ENCODE measurements at regions not wholly inside any gene's neighbourhood (a gene's known extent, or its start where the extent isn't known, plus 50 kb on each side); places are given as distances from the start of the nearest gene placed in this dataset.
"Not testable (repeated sequence)": the region's sequence is repeated elsewhere in the genome, so short reads cannot be mapped to it uniquely, and the experiment has no call there.

- 89% methylated on average over 5 of the region's 5 CpGs for WGBS (ENCODE audit: low lambda C conversion rate, missing lambda C conversion rate)
- H3K9me3 ChIP-seq (ENCODE audit: low read depth): no peaks in the 10 kb centered on the region
- no peak overlapping the region for H3K27ac ChIP-seq
- TF ChIP-seq CTCF (IDR thresholded peaks at IDR 0.05; ENCODE audit: poor library complexity) (no peak), EZH2 (IDR thresholded peaks at IDR 0.05; ENCODE audit: borderline replicate concordance) (no peak), EZH2phosphoT487 (IDR thresholded peaks at IDR 0.05; ENCODE audit: low read depth, severe bottlenecking, unreplicated experiment) (no peak)
- H4K20me1 ChIP-seq (ENCODE audit: insufficient read depth, poor library complexity, severe bottlenecking): no peaks in the 10 kb centered on the region
- no peaks in the 10 kb centered on the region for H3K9me2 ChIP-seq (replicated peaks; ENCODE audit: insufficient read depth)
- H3K4me3 ChIP-seq: no peak overlapping the region
- H2AFZ ChIP-seq: no peak overlapping the region
- peaks cover 33% of the 10 kb centered on the region for H3K27me3 ChIP-seq
- no peaks in the 10 kb centered on the region for H3K79me2 ChIP-seq
- peaks cover 2% of the 10 kb centered on the region for H3K4me1 ChIP-seq (ENCODE audit: insufficient read depth)
- no peak overlapping the region for H3K4me2 ChIP-seq
- DNase-seq (ENCODE audit: low spot score): no peak
- no peaks in the 10 kb centered on the region for H3K36me3 ChIP-seq (replicated peaks; ENCODE audit: insufficient read depth, low read depth)
These were observed 84.1 kb downstream of the ZNF467 start for GRCh38 chr7:149689291-149689721.

GRCh38 chr7:149688836-149689235, 84.6 kb downstream of the ZNF467 start:
- WGBS (ENCODE audit: low lambda C conversion rate, missing lambda C conversion rate): 83% methylated on average over 3 of the region's 3 CpGs
- Histone ChIP-seq H3K36me3 (replicated peaks; ENCODE audit: insufficient read depth, low read depth) (no peaks in the 10 kb centered on the region), H3K9me2 (replicated peaks; ENCODE audit: insufficient read depth) (no peaks in the 10 kb centered on the region), H3K4me3 (no peak overlapping the region), H3K79me2 (no peaks in the 10 kb centered on the region), H2AFZ (no peak overlapping the region), H3K27ac (no peak overlapping the region), H4K20me1 (ENCODE audit: insufficient read depth, poor library complexity, severe bottlenecking) (no peaks in the 10 kb centered on the region), H3K4me2 (no peak overlapping the region), H3K9me3 (ENCODE audit: low read depth) (no peaks in the 10 kb centered on the region), H3K4me1 (ENCODE audit: insufficient read depth) (peaks cover 2% of the 10 kb centered on the region), H3K27me3 (peaks cover 33% of the 10 kb centered on the region)
- DNase-seq (ENCODE audit: low spot score): no peak
- no peak for TF ChIP-seq CTCF (IDR thresholded peaks at IDR 0.05; ENCODE audit: poor library complexity)
- TF ChIP-seq EZH2phosphoT487 (IDR thresholded peaks at IDR 0.05; ENCODE audit: low read depth, severe bottlenecking, unreplicated experiment): no peak
- TF ChIP-seq EZH2 (IDR thresholded peaks at IDR 0.05; ENCODE audit: borderline replicate concordance): no peak

GRCh38 chr7:149687820-149688219, 85.6 kb downstream of the ZNF467 start:
- not testable (repeated sequence) for H3K4me2 ChIP-seq; H3K4me3 ChIP-seq; H3K36me3 ChIP-seq (replicated peaks; ENCODE audit: insufficient read depth, low read depth); H3K4me1 ChIP-seq (ENCODE audit: insufficient read depth); H3K27ac ChIP-seq; H3K9me3 ChIP-seq (ENCODE audit: low read depth); DNase-seq (ENCODE audit: low spot score); H2AFZ ChIP-seq; H3K9me2 ChIP-seq (replicated peaks; ENCODE audit: insufficient read depth); H3K79me2 ChIP-seq; H4K20me1 ChIP-seq (ENCODE audit: insufficient read depth, poor library complexity, severe bottlenecking)
- 98% methylated on average over 7 of the region's 7 CpGs for WGBS (ENCODE audit: low lambda C conversion rate, missing lambda C conversion rate)
- H3K27me3 ChIP-seq: peaks cover 28% of the 10 kb centered on the region

GRCh38 chr7:149686449-149686848, 86.9 kb downstream of the ZNF467 start:
- WGBS (ENCODE audit: low lambda C conversion rate, missing lambda C conversion rate): 51% methylated on average over 4 of the region's 4 CpGs
- H3K4me1 ChIP-seq (ENCODE audit: insufficient read depth): no peaks in the 10 kb centered on the region
- H2AFZ ChIP-seq: no peak overlapping the region
- no peaks in the 10 kb centered on the region for H3K36me3 ChIP-seq (replicated peaks; ENCODE audit: insufficient read depth, low read depth)
- no peak overlapping the region for H3K4me3 ChIP-seq
- peaks cover 17% of the 10 kb centered on the region for H3K27me3 ChIP-seq
- no peak overlapping the region for H3K4me2 ChIP-seq
- no peaks in the 10 kb centered on the region for H4K20me1 ChIP-seq (ENCODE audit: insufficient read depth, poor library complexity, severe bottlenecking)
- no peak for DNase-seq (ENCODE audit: low spot score)
- H3K9me3 ChIP-seq (ENCODE audit: low read depth): no peaks in the 10 kb centered on the region
- H3K9me2 ChIP-seq (replicated peaks; ENCODE audit: insufficient read depth): no peaks in the 10 kb centered on the region
- H3K27ac ChIP-seq: no peak overlapping the region
- no peaks in the 10 kb centered on the region for H3K79me2 ChIP-seq
- TF ChIP-seq EZH2phosphoT487 (IDR thresholded peaks at IDR 0.05; ENCODE audit: low read depth, severe bottlenecking, unreplicated experiment) (no peak), CTCF (IDR thresholded peaks at IDR 0.05; ENCODE audit: poor library complexity) (no peak), EZH2 (IDR thresholded peaks at IDR 0.05; ENCODE audit: borderline replicate concordance) (no peak)
